ENCODE measurements at regions not wholly inside any gene's neighbourhood (a gene's known extent, or its start where the extent isn't known, plus 50 kb on each side); places are given as distances from the start of the nearest gene placed in this dataset.
"Not testable (repeated sequence)": the region's sequence is repeated elsewhere in the genome, so short reads cannot be mapped to it uniquely, and the experiment has no call there.

GRCh38 chr15:92801774-92802464, 98.2 kb upstream of the CHD2 start:
- Histone ChIP-seq H3K27me3 (ENCODE audit: low read length) (no peaks in the 10 kb centered on the region), H4K20me1 (ENCODE audit: low read depth, low read length) (no peaks in the 10 kb centered on the region), H3K27ac (ENCODE audit: low read depth, low read length) (no peak overlapping the region), H3K4me3 (ENCODE audit: insufficient read depth, low read length, poor library complexity, severe bottlenecking) (no peak overlapping the region), H3F3A (ENCODE audit: insufficient read depth) (peaks cover 5% of the 10 kb centered on the region; the same call in 1 of the 2 replicates), H3K79me2 (ENCODE audit: insufficient read depth, low read length) (no peaks in the 10 kb centered on the region), H3K36me3 (ENCODE audit: low read length) (no peaks in the 10 kb centered on the region), H2AFZ (ENCODE audit: low read depth, low read length, severe bottlenecking) (no peak overlapping the region), H3K9ac (ENCODE audit: low read length) (no peak overlapping the region), H3K9me2 (replicated peaks; ENCODE audit: insufficient read depth, low read length) (no peaks in the 10 kb centered on the region), H3K9me3 (ENCODE audit: insufficient read depth, low read length) (no peaks in the 10 kb centered on the region), H3K4me2 (ENCODE audit: low read depth, low read length, poor library complexity, severe bottlenecking) (no peak overlapping the region)
- TF ChIP-seq CTCF (IDR thresholded peaks at IDR 0.05; ENCODE audit: insufficient read depth, low read length, poor library complexity, severe bottlenecking): no peak
- no peak for TF ChIP-seq EZH2phosphoT487 (conservative IDR thresholded peaks at IDR 0.05; ENCODE audit: low read length)

GRCh38 chr15:92803536-92803851, 96.6 kb upstream of the CHD2 start:
- Histone ChIP-seq H3K36me3 (ENCODE audit: low read length) (no peaks in the 10 kb centered on the region), H3K9me2 (replicated peaks; ENCODE audit: insufficient read depth, low read length) (no peaks in the 10 kb centered on the region), H3F3A (ENCODE audit: insufficient read depth) (peaks cover 8% of the 10 kb centered on the region; the same call in 1 of the 2 replicates), H3K27me3 (ENCODE audit: low read length) (no peaks in the 10 kb centered on the region), H4K20me1 (ENCODE audit: low read depth, low read length) (no peaks in the 10 kb centered on the region), H3K4me2 (ENCODE audit: low read depth, low read length, poor library complexity, severe bottlenecking) (no peak overlapping the region), H3K9me3 (ENCODE audit: insufficient read depth, low read length) (no peaks in the 10 kb centered on the region), H3K79me2 (ENCODE audit: insufficient read depth, low read length) (no peaks in the 10 kb centered on the region; the same call in 1 of the 2 replicates), H2AFZ (ENCODE audit: low read depth, low read length, severe bottlenecking) (no peak overlapping the region), H3K9ac (ENCODE audit: low read length) (no peak overlapping the region), H3K27ac (ENCODE audit: low read depth, low read length) (no peak overlapping the region), H3K4me3 (ENCODE audit: insufficient read depth, low read length, poor library complexity, severe bottlenecking) (no peak overlapping the region)
- TF ChIP-seq EZH2phosphoT487 (conservative IDR thresholded peaks at IDR 0.05; ENCODE audit: low read length) (no peak), CTCF (IDR thresholded peaks at IDR 0.05; ENCODE audit: insufficient read depth, low read length, poor library complexity, severe bottlenecking) (no peak)

DNA sequence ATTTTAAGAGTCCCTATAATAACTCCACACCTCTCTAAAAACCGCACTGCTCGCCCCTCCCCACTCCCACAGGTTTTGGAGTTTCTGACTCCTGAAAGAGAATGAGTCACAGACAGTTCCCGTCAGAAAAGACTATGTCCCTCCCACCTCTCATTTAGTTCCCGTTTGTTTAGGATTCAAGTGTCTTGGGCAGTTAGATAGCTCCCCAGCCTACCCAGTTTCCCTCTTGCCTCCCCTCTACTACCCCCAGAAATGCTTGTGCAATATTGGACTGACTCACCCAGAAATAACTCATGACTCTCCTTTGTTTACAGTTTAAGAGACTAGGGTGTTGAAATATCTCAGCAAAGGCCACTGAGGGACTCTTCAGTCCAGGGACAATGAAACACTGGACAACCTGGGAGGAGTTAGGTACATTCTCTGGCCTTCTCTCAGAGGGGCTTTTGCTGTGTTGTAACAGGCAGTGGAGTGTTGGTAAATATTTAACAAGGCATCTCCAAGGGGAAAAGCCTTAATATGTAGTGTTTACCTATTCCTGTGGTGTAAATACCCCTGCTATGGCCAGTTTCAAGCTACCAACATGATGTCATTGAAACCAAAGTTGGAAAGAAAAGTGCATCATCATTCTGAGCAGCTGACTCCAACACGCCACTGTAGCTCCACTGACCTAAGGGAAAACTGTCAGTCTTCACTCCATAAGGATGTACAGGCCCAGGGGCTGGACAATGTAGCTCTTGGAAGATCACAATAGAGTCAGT, 96.1 kb upstream of the CHD2 start:
- Histone ChIP-seq H3K27ac (ENCODE audit: low read depth, low read length) (no peak overlapping the region), H3F3A (ENCODE audit: insufficient read depth) (peaks cover 8% of the 10 kb centered on the region; the same call in 1 of the 2 replicates), H3K36me3 (ENCODE audit: low read length) (no peaks in the 10 kb centered on the region), H3K27me3 (ENCODE audit: low read length) (no peaks in the 10 kb centered on the region), H3K9me2 (replicated peaks; ENCODE audit: insufficient read depth, low read length) (no peaks in the 10 kb centered on the region), H3K79me2 (ENCODE audit: insufficient read depth, low read length) (no peaks in the 10 kb centered on the region; the same call in 1 of the 2 replicates), H4K20me1 (ENCODE audit: low read depth, low read length) (no peaks in the 10 kb centered on the region), H3K4me2 (ENCODE audit: low read depth, low read length, poor library complexity, severe bottlenecking) (no peak overlapping the region), H3K4me3 (ENCODE audit: insufficient read depth, low read length, poor library complexity, severe bottlenecking) (no peak overlapping the region), H3K9me3 (ENCODE audit: insufficient read depth, low read length) (no peaks in the 10 kb centered on the region), H3K9ac (ENCODE audit: low read length) (no peak overlapping the region), H2AFZ (ENCODE audit: low read depth, low read length, severe bottlenecking) (no peak overlapping the region)
- TF ChIP-seq EZH2phosphoT487 (conservative IDR thresholded peaks at IDR 0.05; ENCODE audit: low read length): no peak
- no peak for TF ChIP-seq CTCF (IDR thresholded peaks at IDR 0.05; ENCODE audit: insufficient read depth, low read length, poor library complexity, severe bottlenecking)

- H3K36me3 ChIP-seq (ENCODE audit: low read length); H3K9ac ChIP-seq (ENCODE audit: low read length); H3K4me3 ChIP-seq (ENCODE audit: insufficient read depth, low read length, poor library complexity, severe bottlenecking); H3K27me3 ChIP-seq (ENCODE audit: low read length); H2AFZ ChIP-seq (ENCODE audit: low read depth, low read length, severe bottlenecking); H4K20me1 ChIP-seq (ENCODE audit: low read depth, low read length); H3K27ac ChIP-seq (ENCODE audit: low read depth, low read length); H3K4me2 ChIP-seq (ENCODE audit: low read depth, low read length, poor library complexity, severe bottlenecking); H3K9me2 ChIP-seq (replicated peaks; ENCODE audit: insufficient read depth, low read length); H3K9me3 ChIP-seq (ENCODE audit: insufficient read depth, low read length); H3K79me2 ChIP-seq (ENCODE audit: insufficient read depth, low read length): not testable (repeated sequence)
- H3F3A ChIP-seq (ENCODE audit: insufficient read depth): peaks cover 11% of the 10 kb centered on the region
Observed at GRCh38 chr15:92804610-92804936, 95.6 kb upstream of the CHD2 start.

All from SU-DHL-6 (cell line).